GM20000 (cell line): ENCODE measurements at regions not wholly inside any gene's neighbourhood (a gene's known extent, or its start where the extent isn't known, plus 50 kb on each side); places are given as distances from the start of the nearest gene placed in this dataset.

Experiments
- DNase-seq: peaks from one replicate; pipeline ENCODE4 v3.0.0; 2012; ENCODE audit warnings: low spot score
- CTCF ChIP-seq: IDR thresholded peaks from 2 replicates; pipeline ENCODE4 v1.5.1; 2012; ENCODE audit warnings: mild to moderate bottlenecking, control low read depth; ENCODE audit errors: extremely low read depth, missing control alignments

DNA sequence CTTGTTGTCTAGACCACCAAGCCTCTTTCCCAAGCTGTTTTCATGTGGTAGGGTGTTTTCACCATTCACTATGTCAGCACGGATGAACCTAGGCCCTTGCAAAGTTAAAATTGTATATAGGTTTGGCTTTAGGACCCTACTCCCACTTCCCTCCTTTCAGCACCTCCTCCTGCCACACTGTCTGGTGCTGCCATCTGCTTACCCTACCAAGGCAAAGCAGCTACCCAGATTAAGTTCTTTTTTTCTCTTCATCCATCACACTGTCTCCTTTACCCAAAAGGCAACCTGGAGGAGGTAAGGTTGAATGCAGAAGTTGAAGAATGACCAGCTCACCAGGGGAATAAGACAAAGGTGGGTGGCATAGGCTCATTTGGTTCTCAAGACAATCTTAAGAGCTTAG is 184.0 kb downstream of the CDC5L start:
- no peak for TF ChIP-seq CTCF
- no peak for DNase-seq

GRCh38 chr6:44572346-44572745 is 184.8 kb downstream of the CDC5L start:
- DNase-seq = no peak
- TF ChIP-seq CTCF = no peak

- no peak for DNase-seq
- no peak for TF ChIP-seq CTCF
Measured at GRCh38 chr6:44575644-44576043, 188.1 kb downstream of the CDC5L start.

DNA sequence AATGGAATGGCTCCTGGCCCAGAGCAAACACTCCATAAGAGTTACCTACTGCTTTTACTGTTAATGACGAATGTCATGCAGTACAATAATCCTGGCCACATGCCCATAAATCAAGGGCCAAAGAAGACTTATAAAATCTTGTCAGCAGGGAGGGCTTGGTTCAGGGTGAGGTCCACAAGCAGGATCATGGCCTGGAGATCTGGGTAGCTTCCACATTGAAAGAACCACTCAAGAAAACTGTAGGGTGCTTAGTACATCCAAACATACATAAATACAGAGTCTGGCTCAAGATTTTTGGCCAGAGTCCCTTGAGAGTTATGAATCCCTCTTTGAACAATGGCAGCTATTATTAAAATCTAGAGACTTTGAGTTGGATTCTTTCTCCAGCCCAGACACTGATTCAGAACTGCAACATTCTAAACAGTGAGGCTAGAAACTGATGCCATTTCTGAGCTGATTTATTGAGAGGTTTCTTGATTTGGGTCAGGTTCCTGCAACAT is 188.7 kb downstream of the CDC5L start:
- DNase-seq = no peak
- TF ChIP-seq CTCF = no peak

- no peak for DNase-seq
- TF ChIP-seq CTCF = no peak
Measured at GRCh38 chr6:44580901-44581300, 193.4 kb downstream of the CDC5L start.

DNA sequence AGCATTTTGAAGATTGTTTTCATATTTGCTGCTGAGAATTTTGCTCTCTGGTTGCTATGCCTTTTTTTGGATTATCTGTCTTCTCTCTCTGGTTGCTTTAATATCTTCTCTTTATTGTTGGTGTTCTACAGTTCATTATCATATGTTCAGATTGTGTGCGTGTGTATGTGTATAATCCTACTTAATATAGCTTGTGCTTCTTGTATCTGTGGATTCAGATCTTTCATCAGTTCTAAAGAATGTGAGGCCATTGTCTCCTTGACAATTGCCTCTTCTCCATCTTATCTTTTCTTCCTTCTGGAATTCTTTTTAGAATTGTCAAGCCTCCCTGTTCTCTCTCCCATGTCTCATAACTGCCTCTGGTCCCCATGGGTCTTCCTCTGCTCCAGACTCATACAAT is 195.4 kb downstream of the CDC5L start:
- TF ChIP-seq CTCF = no peak
- no peak for DNase-seq

DNA sequence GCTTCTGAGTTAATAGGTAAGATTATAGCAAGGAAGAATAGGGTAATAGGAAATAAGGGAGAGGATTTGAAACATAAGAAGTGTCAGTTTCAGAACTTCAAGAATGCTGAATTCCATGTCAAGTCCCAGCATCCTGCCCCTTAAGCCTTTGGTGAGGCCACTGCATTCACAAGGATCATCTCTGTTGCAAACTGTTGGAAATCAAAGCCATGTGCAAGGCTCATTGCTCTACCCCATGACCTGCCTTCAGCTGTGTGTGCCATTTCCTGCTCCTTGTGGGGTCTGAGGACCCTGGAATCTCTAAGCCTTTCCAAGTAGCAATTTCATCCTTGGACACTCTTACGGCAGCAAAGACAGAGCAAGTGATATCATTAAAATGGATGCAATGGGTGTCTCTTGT is 203.0 kb downstream of the CDC5L start:
- DNase-seq = no peak
- no peak for TF ChIP-seq CTCF

- peak; percentile 48 for DNase-seq
- peak; percentile 44 for TF ChIP-seq CTCF
Measured at GRCh38 chr6:44593539-44593944, 206.0 kb downstream of the CDC5L start.
